NCI-H2196 (cell line): ENCODE measurements at regions not wholly inside any gene's neighbourhood (a gene's known extent, or its start where the extent isn't known, plus 50 kb on each side); places are given as distances from the start of the nearest gene placed in this dataset.
"Not testable (repeated sequence)": the region's sequence is repeated elsewhere in the genome, so short reads cannot be mapped to it uniquely, and the experiment has no call there.

ENCODE experiments used
- DNase-seq: peaks from one replicate; lab custom pipeline; 2025; ENCODE audit not compliant: unreplicated experiment; lab: John Stamatoyannopoulos, UW

GRCh38 chr1:95657248-95657647 is 423.2 kb downstream of the RWDD3 start:
- DNase-seq = no peak

- no peak for DNase-seq
Measured at GRCh38 chr1:95659166-95659565, 425.2 kb downstream of the RWDD3 start.

GRCh38 chr1:95659588-95659987 is 425.6 kb downstream of the RWDD3 start:
- no peak for DNase-seq

GRCh38 chr1:95660736-95661135 is 426.7 kb downstream of the RWDD3 start:
- DNase-seq = no peak

- DNase-seq = not testable (repeated sequence)
Measured at GRCh38 chr1:95663530-95663929, 429.5 kb downstream of the RWDD3 start.

- no peak for DNase-seq
Measured at GRCh38 chr1:95668165-95668564, 434.2 kb downstream of the RWDD3 start.

- DNase-seq = not testable (repeated sequence)
Measured at GRCh38 chr1:95669638-95670037, 435.6 kb downstream of the RWDD3 start.

- DNase-seq = no peak
Measured at GRCh38 chr1:95671098-95671497, 437.1 kb downstream of the RWDD3 start.

- DNase-seq = no peak
Measured at GRCh38 chr1:95679262-95679661, 445.3 kb downstream of the RWDD3 start.

- DNase-seq = no peak
Measured at GRCh38 chr1:95685081-95685480, 451.1 kb downstream of the RWDD3 start.

- DNase-seq = no peak
Measured at GRCh38 chr1:95686217-95686616, 452.2 kb downstream of the RWDD3 start.

- DNase-seq = no peak
Measured at GRCh38 chr1:95699149-95699953, 465.3 kb downstream of the RWDD3 start.

GRCh38 chr1:95701450-95702173 is 467.6 kb downstream of the RWDD3 start:
- DNase-seq = no peak

- DNase-seq = no peak
Measured at GRCh38 chr1:95703046-95703445, 469.0 kb downstream of the RWDD3 start.

GRCh38 chr1:95716097-95716496 is 482.1 kb downstream of the RWDD3 start:
- no peak for DNase-seq

- DNase-seq = no peak
Measured at GRCh38 chr1:95716550-95716949, 482.5 kb downstream of the RWDD3 start.

- no peak for DNase-seq
Measured at GRCh38 chr1:95723346-95723745, 489.3 kb downstream of the RWDD3 start.

GRCh38 chr1:95728841-95729240 is 494.8 kb downstream of the RWDD3 start:
- DNase-seq = no peak

- DNase-seq = no peak
Measured at GRCh38 chr1:95730986-95731385, 497.0 kb downstream of the RWDD3 start.

GRCh38 chr1:95731466-95731865 is 497.5 kb downstream of the RWDD3 start:
- DNase-seq = no peak

- no peak for DNase-seq
Measured at GRCh38 chr1:95733031-95733430, 499.0 kb downstream of the RWDD3 start.

- no peak for DNase-seq
Measured at GRCh38 chr1:95733671-95734070, 499.7 kb downstream of the RWDD3 start.
